K562 (cell line): ENCODE measurements at regions not wholly inside any gene's neighbourhood (a gene's known extent, or its start where the extent isn't known, plus 50 kb on each side); places are given as distances from the start of the nearest gene placed in this dataset.

Source experiments
- ATAC-seq: fragments of 200-7000 bp; cut with Tn5 transposase; 3 replicates; pipeline ENCODE4 v1.9.1; 2020; ENCODE audit warnings: moderate library complexity
- BruUV-seq: library from RNA; stranded (reverse); fragments of 400-500 nt; replicated peaks from 2 replicates; lab custom pipeline; 2021; lab: Mats Ljungman, UMichigan
- CTCF ChIA-PET: fragments of 300-600 bp; formaldehyde crosslinking; extraction: SDS; loops from one replicate; lab custom pipeline; 2021; ENCODE audit warnings: low intra/inter-chr PET ratio; lab: Yijun Ruan, JAX
- POLR2A ChIA-PET: fragments of 300-600, 350-650 bp; sonication (Branson Sonifier 250); formaldehyde crosslinking; extraction: SDS; loops from one replicate; lab custom pipeline; 2021; ENCODE audit warnings: antibody characterized with exemption, inconsistent platforms; lab: Yijun Ruan, JAX
- DNase-seq, 4 experiments: peaks; one replicate each; pipeline versions ENCODE4 v3.0.0 to v3.0.0-alpha.2; 2011 to 2018; ENCODE audit warnings: low spot score in 3 of 4, mixed read lengths in 3 of 4; ENCODE audit errors: extremely low read depth in 1 of 4
- FAIRE-seq: peaks from 2 replicates; lab custom pipeline; 2011; peaks lifted over from hg19 to GRCh38; lab: Jason Lieb, UNC
- H2AFZ ChIP-seq: 2 replicates; pipeline ENCODE4 v1.6.0; 2011; ENCODE audit warnings: low read depth, low read length, control low read depth, inconsistent platforms
- H3K27ac ChIP-seq: fragments of 200-600 bp; 3 replicates; pipeline ENCODE4 v1.8.0; 2011; ENCODE audit warnings: low read depth, mild to moderate bottlenecking, control low read depth, inconsistent platforms, low read length, moderate library complexity, mixed read lengths; ENCODE audit errors: extremely low read depth
- H3K27me3 ChIP-seq, 2 experiments: fragments of 300-600 bp in 1 of 2; 2 replicates in 1 of 2; 3 replicates in 1 of 2; pipeline versions ENCODE4 v1.6.0 to v1.8.0; 2011; ENCODE audit warnings: inconsistent platforms in 2 of 2, low read length in 2 of 2, mild to moderate bottlenecking in 1 of 2, mixed read lengths in 1 of 2, moderate library complexity in 1 of 2; ENCODE audit not compliant: control insufficient read depth in 2 of 2, insufficient read depth in 2 of 2
- H3K36me3 ChIP-seq: fragments of 300-600 bp; 3 replicates; pipeline ENCODE4 v1.8.0; 2011; ENCODE audit warnings: mild to moderate bottlenecking, low read length, inconsistent platforms; ENCODE audit not compliant: control insufficient read depth, insufficient read depth
- H3K4me1 ChIP-seq, 2 experiments: fragments of 200-600 bp in 1 of 2; replicated peaks in 1 of 2; 2 replicates in 1 of 2; 3 replicates in 1 of 2; pipeline versions ENCODE4 v1.5.1 to v1.8.0; 2011; ENCODE audit warnings: inconsistent platforms in 2 of 2, low read length in 2 of 2, mild to moderate bottlenecking in 1 of 2, mixed read lengths in 1 of 2, moderate library complexity in 1 of 2; ENCODE audit not compliant: control insufficient read depth in 2 of 2, insufficient read depth in 2 of 2
- H3K4me2 ChIP-seq: 2 replicates; pipeline ENCODE4 v1.6.1; 2011; ENCODE audit warnings: low read length, control low read depth, inconsistent platforms, mixed read lengths; ENCODE audit not compliant: insufficient read depth
- H3K4me3 ChIP-seq: fragments of 200-600 bp; sonication (generic), shearing (Covaris generic); 2 replicates; pipeline ENCODE4 v1.5.1; 2016; ENCODE audit warnings: control low read depth, inconsistent platforms
- H3K79me2 ChIP-seq: fragments of 200-600 bp; 3 replicates; pipeline ENCODE4 v1.8.0; 2011; ENCODE audit warnings: low read length, inconsistent platforms; ENCODE audit not compliant: control insufficient read depth, insufficient read depth
- H3K9ac ChIP-seq, 2 experiments: 2 replicates each; pipeline versions ENCODE4 v1.6.0 to v1.6.1; 2011; ENCODE audit warnings: low read depth in 2 of 2, low read length in 2 of 2, control low read depth in 1 of 2, inconsistent platforms in 1 of 2, mild to moderate bottlenecking in 1 of 2, mixed read lengths in 1 of 2; ENCODE audit not compliant: insufficient read depth in 1 of 2
- H3K9me1 ChIP-seq: one replicate; pipeline ENCODE4 v1.6.0; 2011; ENCODE audit warnings: inconsistent platforms, mild to moderate bottlenecking, low read length, moderate library complexity; ENCODE audit not compliant: control insufficient read depth, insufficient read depth
- H3K9me3 ChIP-seq: replicated peaks from 2 replicates; pipeline ENCODE4 v1.5.1; 2011; ENCODE audit warnings: low read depth, low read length, inconsistent platforms; ENCODE audit not compliant: control insufficient read depth, insufficient read depth
- H4K20me1 ChIP-seq: replicated peaks from 2 replicates; pipeline ENCODE4 v1.6.1; 2011; ENCODE audit warnings: low read length, inconsistent platforms, mixed read lengths; ENCODE audit not compliant: control insufficient read depth, insufficient read depth
- ARNT ChIP-seq, 2 experiments: fragments of 450-650 bp; IDR thresholded peaks; 2 replicates each; pipeline ENCODE4 v1.6.1; 2016; ENCODE audit warnings: mild to moderate bottlenecking in 1 of 2
- SAFB ChIP-seq: fragments of 200-400 bp; formaldehyde crosslinking; IDR thresholded peaks from 2 replicates; pipeline ENCODE4 v1.6.1; 2017; ENCODE audit warnings: low read depth, low read length, borderline replicate concordance
- SMC3 ChIP-seq: conservative IDR thresholded peaks from 2 replicates; pipeline ENCODE4 v1.6.1; 2011; ENCODE audit warnings: low read depth, low read length, improper control_type of control experiment; ENCODE audit not compliant: insufficient read depth
- WGBS: fragments of 100-300 bp; shearing (Covaris generic); methylation state at CpG from one replicate; pipeline ENCODE4 v1.1.6; 2016; ENCODE audit warnings: low coverage, mixed read lengths; ENCODE audit not compliant: insufficient coverage; ENCODE audit errors: missing lambda C conversion rate; 5-methylcytosine and 5-hydroxymethylcytosine counted together
- in situ Hi-C: fragments of 300-500 bp; cut with MboI; formaldehyde crosslinking; loops from 4 replicates; pipeline ENCODE4 v1.15.0; 2018; ENCODE audit warnings: inconsistent platforms, mixed read lengths
- intact Hi-C: fragments of 100-400 bp; cut with micrococcal nuclease; formaldehyde crosslinking; loops from 2 replicates; pipeline ENCODE4 v1.14.2; 2022
- TF ChIP-seq, protein P1 (sequence below): sonication (generic); formaldehyde crosslinking; IDR thresholded peaks from 2 replicates; pipeline ENCODE4 v1.8.0; 2022; ENCODE audit warnings: missing genetic modification reagents, mild to moderate bottlenecking, borderline replicate concordance

DNA sequence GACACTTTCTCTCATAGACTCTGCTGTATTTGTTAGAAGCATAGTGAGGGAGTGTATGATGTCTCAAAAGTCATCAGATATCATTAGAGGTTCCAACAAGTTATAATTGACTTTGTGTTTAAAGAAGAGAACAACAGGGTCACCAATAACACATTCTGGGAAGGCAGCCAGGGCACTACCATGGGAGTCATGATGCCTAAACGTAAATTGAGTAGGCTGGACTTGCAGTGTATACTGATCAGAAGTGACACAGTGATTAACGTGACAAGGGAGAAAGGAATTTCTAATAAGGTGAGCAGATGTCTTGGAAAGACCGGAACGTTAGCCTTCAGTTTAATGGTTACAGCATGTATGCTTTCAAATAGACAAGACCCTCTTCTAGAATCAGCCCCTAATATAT is 973.2 kb downstream of the NCAM2 start:
- Histone ChIP-seq H3K27ac (no peak overlapping the region), H3K4me3 (no peak overlapping the region), H3K9ac (no peak overlapping the region), H3K36me3 (no peaks in the 10 kb centered on the region), H2AFZ (no peak overlapping the region), H3K27me3 (no peaks in the 10 kb centered on the region), H4K20me1 (no peaks in the 10 kb centered on the region), H3K9me3 (no peaks in the 10 kb centered on the region), H3K9me1 (no peaks in the 10 kb centered on the region), H3K4me2 (no peak overlapping the region), H3K79me2 (no peaks in the 10 kb centered on the region), H3K4me1 (no peaks in the 10 kb centered on the region)
- ATAC-seq (no peak), DNase-seq (no peak), FAIRE-seq (no peak)
- CTCF ChIA-PET: no interaction called here
- no TSS peak for BruUV-seq
- TF ChIP-seq SAFB (no peak), SMC3 (no peak), ARNT (IDR thresholded peaks at IDR 0.05) (no peak)
- TF ChIP-seq, protein P1, sequence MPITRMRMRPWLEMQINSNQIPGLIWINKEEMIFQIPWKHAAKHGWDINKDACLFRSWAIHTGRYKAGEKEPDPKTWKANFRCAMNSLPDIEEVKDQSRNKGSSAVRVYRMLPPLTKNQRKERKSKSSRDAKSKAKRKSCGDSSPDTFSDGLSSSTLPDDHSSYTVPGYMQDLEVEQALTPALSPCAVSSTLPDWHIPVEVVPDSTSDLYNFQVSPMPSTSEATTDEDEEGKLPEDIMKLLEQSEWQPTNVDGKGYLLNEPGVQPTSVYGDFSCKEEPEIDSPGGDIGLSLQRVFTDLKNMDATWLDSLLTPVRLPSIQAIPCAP (CRISPR knock-in tag): no peak
- WGBS: 0% methylated on average over 4 of the region's 4 CpGs
- POLR2A ChIA-PET: no interaction called here
- in situ Hi-C loops: no loop called here
- intact Hi-C loops: no loop called here

- Histone ChIP-seq H2AFZ (no peak overlapping the region), H3K27me3 (no peaks in the 10 kb centered on the region), H3K4me1 (no peaks in the 10 kb centered on the region), H3K4me3 (no peak overlapping the region), H3K9me1 (no peaks in the 10 kb centered on the region), H3K79me2 (no peaks in the 10 kb centered on the region), H3K9ac (no peak overlapping the region), H3K36me3 (no peaks in the 10 kb centered on the region), H3K9me3 (no peaks in the 10 kb centered on the region), H3K27ac (no peak overlapping the region), H3K4me2 (no peak overlapping the region), H4K20me1 (no peaks in the 10 kb centered on the region)
- DNase-seq (no peak), FAIRE-seq (no peak), ATAC-seq (no peak)
- ChIA-PET CTCF (no interaction called here), POLR2A (no interaction called here)
- BruUV-seq: no TSS peak
- intact Hi-C loops: no loop called here
- TF ChIP-seq ARNT (IDR thresholded peaks at IDR 0.05): no peak
- WGBS: 0% methylated on average over 5 of the region's 5 CpGs
- in situ Hi-C loops: no loop called here
Observed at GRCh38 chr21:21973806-21974205, 975.6 kb downstream of the NCAM2 start.
